H1 (cell line): ENCODE measurements at regions not wholly inside any gene's neighbourhood (a gene's known extent, or its start where the extent isn't known, plus 50 kb on each side); places are given as distances from the start of the nearest gene placed in this dataset.

ENCODE experiments used
- ASH2L ChIP-seq: fragments of 200-600, 300-600 bp; sonication (generic); IDR thresholded peaks from one replicate; pipeline ENCODE4 v1.7.1; 2017; ENCODE audit warnings: low read length
- CHD1 ChIP-seq: IDR thresholded peaks from 2 replicates; pipeline ENCODE4 v1.6.1; 2012; ENCODE audit warnings: low read depth, low read length, improper control_type of control experiment
- CREB1 ChIP-seq: IDR thresholded peaks from 2 replicates; pipeline ENCODE4 v1.6.1; 2012; ENCODE audit warnings: inconsistent platforms
- CTBP2 ChIP-seq: IDR thresholded peaks from 2 replicates; pipeline ENCODE4 v1.7.0; 2011; ENCODE audit warnings: borderline replicate concordance, mild to moderate bottlenecking, moderate library complexity, mixed read lengths, low read length; ENCODE audit not compliant: insufficient read depth, insufficient read length
- NANOG ChIP-seq: IDR thresholded peaks from 2 replicates; pipeline ENCODE4 v1.6.1; 2011; ENCODE audit warnings: low read length, low read depth, mild to moderate bottlenecking, inconsistent platforms; ENCODE audit not compliant: insufficient read depth, poor library complexity, severe bottlenecking
- RAD21 ChIP-seq, 2 experiments: IDR thresholded peaks in 1 of 2; conservative IDR thresholded peaks in 1 of 2; 2 replicates each; pipeline ENCODE4 v1.6.1; 2011; ENCODE audit warnings: low read depth in 2 of 2, low read length in 2 of 2, improper control_type of control experiment in 1 of 2, inconsistent platforms in 1 of 2, mild to moderate bottlenecking in 1 of 2, moderate library complexity in 1 of 2
- RNF2 ChIP-seq: fragments of 200-900, 300-1000 bp; sonication (generic); IDR thresholded peaks from 2 replicates; pipeline ENCODE4 v1.7.1; 2016; ENCODE audit warnings: borderline replicate concordance, low read depth, mild to moderate bottlenecking, antibody characterized with exemption, low read length; ENCODE audit not compliant: poor library complexity, severe bottlenecking; ENCODE audit errors: missing control alignments
- SIN3A ChIP-seq, 2 experiments: IDR thresholded peaks in 1 of 2; conservative IDR thresholded peaks in 1 of 2; 2 replicates each; pipeline ENCODE4 v1.6.1; 2011 to 2012; ENCODE audit warnings: low read length in 2 of 2, improper control_type of control experiment in 1 of 2, low read depth in 1 of 2, mild to moderate bottlenecking in 1 of 2
- SP4 ChIP-seq: IDR thresholded peaks from 2 replicates; pipeline ENCODE4 v1.6.1; 2012; ENCODE audit warnings: low read length, inconsistent platforms
- TEAD4 ChIP-seq: IDR thresholded peaks from 2 replicates; pipeline ENCODE4 v1.6.1; 2012; ENCODE audit warnings: low read depth, low read length, inconsistent platforms, mixed read lengths
- TF ChIP-seq, protein P1 (sequence below): fragments of 300-600 bp; sonication (generic); IDR thresholded peaks from 2 replicates; pipeline ENCODE4 v1.7.1; 2012; ENCODE audit warnings: low read length, moderate library complexity, mild to moderate bottlenecking, inconsistent platforms; ENCODE audit not compliant: insufficient replicate concordance

- TF ChIP-seq, protein P1, sequence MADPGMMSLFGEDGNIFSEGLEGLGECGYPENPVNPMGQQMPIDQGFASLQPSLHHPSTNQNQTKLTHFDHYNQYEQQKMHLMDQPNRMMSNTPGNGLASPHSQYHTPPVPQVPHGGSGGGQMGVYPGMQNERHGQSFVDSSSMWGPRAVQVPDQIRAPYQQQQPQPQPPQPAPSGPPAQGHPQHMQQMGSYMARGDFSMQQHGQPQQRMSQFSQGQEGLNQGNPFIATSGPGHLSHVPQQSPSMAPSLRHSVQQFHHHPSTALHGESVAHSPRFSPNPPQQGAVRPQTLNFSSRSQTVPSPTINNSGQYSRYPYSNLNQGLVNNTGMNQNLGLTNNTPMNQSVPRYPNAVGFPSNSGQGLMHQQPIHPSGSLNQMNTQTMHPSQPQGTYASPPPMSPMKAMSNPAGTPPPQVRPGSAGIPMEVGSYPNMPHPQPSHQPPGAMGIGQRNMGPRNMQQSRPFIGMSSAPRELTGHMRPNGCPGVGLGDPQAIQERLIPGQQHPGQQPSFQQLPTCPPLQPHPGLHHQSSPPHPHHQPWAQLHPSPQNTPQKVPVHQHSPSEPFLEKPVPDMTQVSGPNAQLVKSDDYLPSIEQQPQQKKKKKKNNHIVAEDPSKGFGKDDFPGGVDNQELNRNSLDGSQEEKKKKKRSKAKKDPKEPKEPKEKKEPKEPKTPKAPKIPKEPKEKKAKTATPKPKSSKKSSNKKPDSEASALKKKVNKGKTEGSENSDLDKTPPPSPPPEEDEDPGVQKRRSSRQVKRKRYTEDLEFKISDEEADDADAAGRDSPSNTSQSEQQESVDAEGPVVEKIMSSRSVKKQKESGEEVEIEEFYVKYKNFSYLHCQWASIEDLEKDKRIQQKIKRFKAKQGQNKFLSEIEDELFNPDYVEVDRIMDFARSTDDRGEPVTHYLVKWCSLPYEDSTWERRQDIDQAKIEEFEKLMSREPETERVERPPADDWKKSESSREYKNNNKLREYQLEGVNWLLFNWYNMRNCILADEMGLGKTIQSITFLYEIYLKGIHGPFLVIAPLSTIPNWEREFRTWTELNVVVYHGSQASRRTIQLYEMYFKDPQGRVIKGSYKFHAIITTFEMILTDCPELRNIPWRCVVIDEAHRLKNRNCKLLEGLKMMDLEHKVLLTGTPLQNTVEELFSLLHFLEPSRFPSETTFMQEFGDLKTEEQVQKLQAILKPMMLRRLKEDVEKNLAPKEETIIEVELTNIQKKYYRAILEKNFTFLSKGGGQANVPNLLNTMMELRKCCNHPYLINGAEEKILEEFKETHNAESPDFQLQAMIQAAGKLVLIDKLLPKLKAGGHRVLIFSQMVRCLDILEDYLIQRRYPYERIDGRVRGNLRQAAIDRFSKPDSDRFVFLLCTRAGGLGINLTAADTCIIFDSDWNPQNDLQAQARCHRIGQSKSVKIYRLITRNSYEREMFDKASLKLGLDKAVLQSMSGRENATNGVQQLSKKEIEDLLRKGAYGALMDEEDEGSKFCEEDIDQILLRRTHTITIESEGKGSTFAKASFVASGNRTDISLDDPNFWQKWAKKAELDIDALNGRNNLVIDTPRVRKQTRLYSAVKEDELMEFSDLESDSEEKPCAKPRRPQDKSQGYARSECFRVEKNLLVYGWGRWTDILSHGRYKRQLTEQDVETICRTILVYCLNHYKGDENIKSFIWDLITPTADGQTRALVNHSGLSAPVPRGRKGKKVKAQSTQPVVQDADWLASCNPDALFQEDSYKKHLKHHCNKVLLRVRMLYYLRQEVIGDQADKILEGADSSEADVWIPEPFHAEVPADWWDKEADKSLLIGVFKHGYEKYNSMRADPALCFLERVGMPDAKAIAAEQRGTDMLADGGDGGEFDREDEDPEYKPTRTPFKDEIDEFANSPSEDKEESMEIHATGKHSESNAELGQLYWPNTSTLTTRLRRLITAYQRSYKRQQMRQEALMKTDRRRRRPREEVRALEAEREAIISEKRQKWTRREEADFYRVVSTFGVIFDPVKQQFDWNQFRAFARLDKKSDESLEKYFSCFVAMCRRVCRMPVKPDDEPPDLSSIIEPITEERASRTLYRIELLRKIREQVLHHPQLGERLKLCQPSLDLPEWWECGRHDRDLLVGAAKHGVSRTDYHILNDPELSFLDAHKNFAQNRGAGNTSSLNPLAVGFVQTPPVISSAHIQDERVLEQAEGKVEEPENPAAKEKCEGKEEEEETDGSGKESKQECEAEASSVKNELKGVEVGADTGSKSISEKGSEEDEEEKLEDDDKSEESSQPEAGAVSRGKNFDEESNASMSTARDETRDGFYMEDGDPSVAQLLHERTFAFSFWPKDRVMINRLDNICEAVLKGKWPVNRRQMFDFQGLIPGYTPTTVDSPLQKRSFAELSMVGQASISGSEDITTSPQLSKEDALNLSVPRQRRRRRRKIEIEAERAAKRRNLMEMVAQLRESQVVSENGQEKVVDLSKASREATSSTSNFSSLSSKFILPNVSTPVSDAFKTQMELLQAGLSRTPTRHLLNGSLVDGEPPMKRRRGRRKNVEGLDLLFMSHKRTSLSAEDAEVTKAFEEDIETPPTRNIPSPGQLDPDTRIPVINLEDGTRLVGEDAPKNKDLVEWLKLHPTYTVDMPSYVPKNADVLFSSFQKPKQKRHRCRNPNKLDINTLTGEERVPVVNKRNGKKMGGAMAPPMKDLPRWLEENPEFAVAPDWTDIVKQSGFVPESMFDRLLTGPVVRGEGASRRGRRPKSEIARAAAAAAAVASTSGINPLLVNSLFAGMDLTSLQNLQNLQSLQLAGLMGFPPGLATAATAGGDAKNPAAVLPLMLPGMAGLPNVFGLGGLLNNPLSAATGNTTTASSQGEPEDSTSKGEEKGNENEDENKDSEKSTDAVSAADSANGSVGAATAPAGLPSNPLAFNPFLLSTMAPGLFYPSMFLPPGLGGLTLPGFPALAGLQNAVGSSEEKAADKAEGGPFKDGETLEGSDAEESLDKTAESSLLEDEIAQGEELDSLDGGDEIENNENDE, result no peak
- TF ChIP-seq SIN3A (conservative IDR thresholded peaks at IDR 0.05 in 1 of 2, IDR thresholded peaks at IDR 0.05 in 1 of 2; ENCODE audit: low read depth in 1 of 2, low read length in 2 of 2) (no peak), NANOG (no peak), SP4 (no peak), CTBP2 (no peak), TEAD4 (no peak), ASH2L (no peak), CREB1 (no peak), RAD21 (IDR thresholded peaks at IDR 0.05 in 1 of 2, conservative IDR thresholded peaks at IDR 0.05 in 1 of 2; ENCODE audit: low read depth in 2 of 2, low read length in 2 of 2) (no peak), CHD1 (no peak), RNF2 (no peak)
These were observed 394.9 kb upstream of the TRIB2 start (continued) for GRCh38 chr2:12321886-12322285.
